ENCODE measurements at regions not wholly inside any gene's neighbourhood (a gene's known extent, or its start where the extent isn't known, plus 50 kb on each side); places are given as distances from the start of the nearest gene placed in this dataset.

DNA sequence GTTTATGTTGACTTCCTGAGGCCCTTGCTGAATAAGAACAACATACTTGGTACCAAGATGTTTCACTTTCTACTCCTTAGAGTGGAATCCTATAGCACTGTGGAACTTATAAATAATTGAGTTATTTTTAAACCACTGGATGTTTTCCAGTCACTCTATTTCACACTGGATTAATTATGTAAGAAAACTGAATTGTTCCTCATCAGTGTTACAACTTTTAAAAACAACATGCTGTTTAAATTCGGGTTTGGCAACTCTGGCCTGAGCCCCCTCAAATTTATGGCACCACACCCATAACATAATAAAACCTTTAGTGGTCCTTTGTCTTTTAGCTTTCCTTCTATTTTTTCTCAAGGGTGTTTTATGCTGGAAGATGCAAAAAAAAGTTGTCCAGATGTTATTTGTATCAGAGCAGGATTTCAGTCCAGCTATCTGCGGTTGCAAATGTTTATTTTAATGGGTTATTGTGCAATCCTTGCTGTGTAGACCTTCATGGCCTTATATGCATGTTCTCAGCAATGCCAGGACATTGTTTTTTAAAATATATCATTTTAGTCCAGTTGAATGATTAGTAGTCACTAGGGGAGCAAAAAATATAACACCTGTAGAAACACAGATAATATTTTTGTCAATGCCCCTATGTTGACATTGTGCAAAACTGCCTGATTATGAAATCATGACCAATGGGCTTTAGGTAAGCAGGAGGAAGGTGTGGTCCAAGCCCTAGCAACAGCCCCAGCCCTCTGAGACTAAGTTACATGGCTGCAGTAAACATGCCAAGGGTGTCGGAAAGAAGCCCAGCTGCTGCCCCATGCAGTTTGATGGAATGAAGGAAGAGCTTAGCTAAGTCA lies 638.0 kb upstream of the ZEB2 start:
- Histone ChIP-seq H4K20me1 (ENCODE audit: control insufficient read depth, insufficient read depth, low read length, poor library complexity, severe bottlenecking) (no peaks in the 10 kb centered on the region), H3K79me2 (ENCODE audit: control insufficient read depth, insufficient read depth, low read length) (no peaks in the 10 kb centered on the region), H3K4me2 (replicated peaks; ENCODE audit: low read depth, low read length, poor library complexity, severe bottlenecking) (no peak overlapping the region), H3K27ac (ENCODE audit: low read length in 2 of 2) (no peak overlapping the region), H3K9me3 (ENCODE audit: control extremely low read depth in 1 of 3, control insufficient read depth in 2 of 3, insufficient read depth in 1 of 3, low read length in 2 of 3) (peaks cover 0 to 2% (median 2%) of the 10 kb centered on the region in 3 donors), H3K27me3 (replicated peaks in 1 of 4; ENCODE audit: control extremely low read depth in 1 of 4, control insufficient read depth in 3 of 4, insufficient read depth in 4 of 4, low read length in 3 of 4) (no peaks in the 10 kb centered on the region), H3K4me1 (ENCODE audit: control insufficient read depth in 2 of 2, insufficient read depth in 2 of 2, low read length in 2 of 2) (peaks cover 3% of the 10 kb centered on the region in 2 donors), H3K9ac (ENCODE audit: low read length) (no peak overlapping the region), H3K36me3 (replicated peaks in 1 of 2; ENCODE audit: control extremely low read depth in 1 of 2, control insufficient read depth in 1 of 2, extremely low read depth in 1 of 2, insufficient read depth in 2 of 2, low read length in 1 of 2) (no peaks in the 10 kb centered on the region), H3K4me3 (ENCODE audit: control extremely low read depth in 1 of 5, extremely low read depth in 1 of 5, insufficient read depth in 1 of 5, low read depth in 2 of 5, low read length in 4 of 5) (no peak overlapping the region), H2AFZ (ENCODE audit: insufficient read depth, low read depth, low read length, poor library complexity, severe bottlenecking) (no peak overlapping the region)
- Mint-ChIP-seq H3K4me3 (no peak overlapping the region), H3K27me3 (no peaks in the 10 kb centered on the region), H3K9me3 (ENCODE audit: insufficient read depth) (peaks cover 4% of the 10 kb centered on the region), H3K4me1 (peaks cover 5% of the 10 kb centered on the region), H3K27ac (no peak overlapping the region)
- DNase-seq: no peak
- intact Hi-C loops (cut with micrococcal nuclease): no loop called here
- ATAC-seq (ENCODE audit: low read depth): no peak
- no CpG with 5 or more reads among the region's 3 CpGs for WGBS (ENCODE audit: insufficient coverage)
- ChIA-PET CTCF (no interaction called here), POLR2A (no interaction called here)
- TF ChIP-seq, protein P1, sequence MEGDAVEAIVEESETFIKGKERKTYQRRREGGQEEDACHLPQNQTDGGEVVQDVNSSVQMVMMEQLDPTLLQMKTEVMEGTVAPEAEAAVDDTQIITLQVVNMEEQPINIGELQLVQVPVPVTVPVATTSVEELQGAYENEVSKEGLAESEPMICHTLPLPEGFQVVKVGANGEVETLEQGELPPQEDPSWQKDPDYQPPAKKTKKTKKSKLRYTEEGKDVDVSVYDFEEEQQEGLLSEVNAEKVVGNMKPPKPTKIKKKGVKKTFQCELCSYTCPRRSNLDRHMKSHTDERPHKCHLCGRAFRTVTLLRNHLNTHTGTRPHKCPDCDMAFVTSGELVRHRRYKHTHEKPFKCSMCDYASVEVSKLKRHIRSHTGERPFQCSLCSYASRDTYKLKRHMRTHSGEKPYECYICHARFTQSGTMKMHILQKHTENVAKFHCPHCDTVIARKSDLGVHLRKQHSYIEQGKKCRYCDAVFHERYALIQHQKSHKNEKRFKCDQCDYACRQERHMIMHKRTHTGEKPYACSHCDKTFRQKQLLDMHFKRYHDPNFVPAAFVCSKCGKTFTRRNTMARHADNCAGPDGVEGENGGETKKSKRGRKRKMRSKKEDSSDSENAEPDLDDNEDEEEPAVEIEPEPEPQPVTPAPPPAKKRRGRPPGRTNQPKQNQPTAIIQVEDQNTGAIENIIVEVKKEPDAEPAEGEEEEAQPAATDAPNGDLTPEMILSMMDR (IDR thresholded peaks at IDR 0.05): no peak
- no peak for TF ChIP-seq EZH2 (IDR thresholded peaks at IDR 0.05; ENCODE audit: borderline replicate concordance, insufficient read depth, low read depth, low read length, poor library complexity, severe bottlenecking)

DNA sequence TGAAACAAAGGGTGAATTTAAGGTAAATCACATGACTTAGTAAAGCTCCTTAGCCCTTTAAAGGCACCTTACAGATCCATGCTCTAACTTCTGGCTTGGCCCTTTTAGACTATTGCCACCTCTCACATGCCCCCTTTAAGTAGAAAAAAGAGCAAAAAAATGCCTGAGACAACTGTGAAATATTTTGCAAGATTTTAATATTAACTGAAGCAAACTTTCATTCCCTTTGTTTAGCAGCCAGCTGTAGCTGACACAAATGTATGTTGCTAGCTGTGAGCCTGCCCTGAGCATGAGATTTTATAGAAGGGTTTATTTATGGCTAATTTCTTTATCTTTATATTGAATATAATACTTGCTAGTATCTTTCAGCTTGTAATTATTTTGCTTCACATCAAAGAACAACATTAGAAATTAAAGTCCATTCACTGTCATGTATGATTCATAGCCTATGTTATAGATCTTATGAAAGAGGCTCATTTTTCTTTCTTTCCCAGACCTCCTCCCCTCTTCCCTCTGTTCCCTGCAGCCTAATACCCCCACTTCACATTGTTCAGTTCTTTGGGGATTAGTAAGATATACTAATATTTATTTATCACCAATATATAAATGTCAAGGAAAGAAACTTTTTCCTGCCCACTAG lies 637.2 kb upstream of the ZEB2 start:
- POLR2A ChIA-PET: no interaction called here
- DNase-seq: no peak
- TF ChIP-seq EZH2 (IDR thresholded peaks at IDR 0.05; ENCODE audit: borderline replicate concordance, insufficient read depth, low read depth, low read length, poor library complexity, severe bottlenecking): no peak
- TF ChIP-seq, protein P1 (IDR thresholded peaks at IDR 0.05): no peak

More for the DNA sequence above, 637.2 kb upstream of the ZEB2 start:
- Histone ChIP-seq H2AFZ (ENCODE audit: insufficient read depth, low read depth, low read length, poor library complexity, severe bottlenecking) (no peak overlapping the region), H3K27me3 (replicated peaks in 1 of 4; ENCODE audit: control extremely low read depth in 1 of 4, control insufficient read depth in 3 of 4, insufficient read depth in 4 of 4, low read length in 3 of 4) (no peaks in the 10 kb centered on the region), H4K20me1 (ENCODE audit: control insufficient read depth, insufficient read depth, low read length, poor library complexity, severe bottlenecking) (no peaks in the 10 kb centered on the region), H3K27ac (ENCODE audit: low read length in 2 of 2) (no peak overlapping the region), H3K9ac (ENCODE audit: low read length) (no peak overlapping the region), H3K9me3 (ENCODE audit: control extremely low read depth in 1 of 3, control insufficient read depth in 2 of 3, insufficient read depth in 1 of 3, low read length in 2 of 3) (peaks cover 0 to 2% (median 2%) of the 10 kb centered on the region in 3 donors), H3K4me2 (replicated peaks; ENCODE audit: low read depth, low read length, poor library complexity, severe bottlenecking) (no peak overlapping the region), H3K4me3 (ENCODE audit: control extremely low read depth in 1 of 5, extremely low read depth in 1 of 5, insufficient read depth in 1 of 5, low read depth in 2 of 5, low read length in 4 of 5) (no peak overlapping the region), H3K4me1 (ENCODE audit: control insufficient read depth in 2 of 2, insufficient read depth in 2 of 2, low read length in 2 of 2) (peaks cover 3% of the 10 kb centered on the region in 2 donors), H3K36me3 (replicated peaks in 1 of 2; ENCODE audit: control extremely low read depth in 1 of 2, control insufficient read depth in 1 of 2, extremely low read depth in 1 of 2, insufficient read depth in 2 of 2, low read length in 1 of 2) (no peaks in the 10 kb centered on the region), H3K79me2 (ENCODE audit: control insufficient read depth, insufficient read depth, low read length) (no peaks in the 10 kb centered on the region)
- no peak for ATAC-seq (ENCODE audit: low read depth)
- CTCF ChIA-PET: no interaction called here
- H3K4me3 Mint-ChIP-seq: no peak overlapping the region
- H3K4me1 Mint-ChIP-seq: peaks cover 5% of the 10 kb centered on the region
- H3K27me3 Mint-ChIP-seq: no peaks in the 10 kb centered on the region
- intact Hi-C loops (cut with micrococcal nuclease): no loop called here
- no peak overlapping the region for H3K27ac Mint-ChIP-seq
- H3K9me3 Mint-ChIP-seq (ENCODE audit: insufficient read depth): peaks cover 4% of the 10 kb centered on the region
